Stimulated activated CD4-positive, alpha-beta T cell treated with anti-CD3 and anti-CD28 coated beads, Interleukin-2, amount 100 ng/mL, for 48 hours (primary cell): ENCODE measurements at regions not wholly inside any gene's neighbourhood (a gene's known extent, or its start where the extent isn't known, plus 50 kb on each side); places are given as distances from the start of the nearest gene placed in this dataset.
"Not testable (repeated sequence)": the region's sequence is repeated elsewhere in the genome, so short reads cannot be mapped to it uniquely, and the experiment has no call there.

Source experiments
- DNase-seq, 2 donors: peaks; one replicate each; pipeline ENCODE4 v3.0.0-alpha.2; 2020

DNA sequence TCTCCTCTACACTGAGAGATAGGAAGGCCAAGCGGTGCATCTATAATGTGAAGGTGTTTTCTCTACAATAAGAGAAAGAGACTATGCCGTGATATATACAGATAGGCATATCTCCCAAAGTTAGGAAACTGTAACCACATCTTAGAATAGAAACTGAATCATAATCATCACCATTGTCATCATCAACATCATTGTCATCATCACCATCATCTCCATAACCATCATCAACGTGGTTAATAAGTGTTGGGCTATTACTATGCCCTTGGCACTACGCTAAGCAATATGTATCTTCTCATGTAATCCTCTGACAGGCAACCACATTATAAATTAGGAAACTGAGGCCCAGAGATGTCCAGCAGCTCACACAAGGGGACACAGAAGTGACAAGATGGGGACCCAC, 369.9 kb downstream of the ANAPC1 start:
- not testable (repeated sequence) for DNase-seq

DNA sequence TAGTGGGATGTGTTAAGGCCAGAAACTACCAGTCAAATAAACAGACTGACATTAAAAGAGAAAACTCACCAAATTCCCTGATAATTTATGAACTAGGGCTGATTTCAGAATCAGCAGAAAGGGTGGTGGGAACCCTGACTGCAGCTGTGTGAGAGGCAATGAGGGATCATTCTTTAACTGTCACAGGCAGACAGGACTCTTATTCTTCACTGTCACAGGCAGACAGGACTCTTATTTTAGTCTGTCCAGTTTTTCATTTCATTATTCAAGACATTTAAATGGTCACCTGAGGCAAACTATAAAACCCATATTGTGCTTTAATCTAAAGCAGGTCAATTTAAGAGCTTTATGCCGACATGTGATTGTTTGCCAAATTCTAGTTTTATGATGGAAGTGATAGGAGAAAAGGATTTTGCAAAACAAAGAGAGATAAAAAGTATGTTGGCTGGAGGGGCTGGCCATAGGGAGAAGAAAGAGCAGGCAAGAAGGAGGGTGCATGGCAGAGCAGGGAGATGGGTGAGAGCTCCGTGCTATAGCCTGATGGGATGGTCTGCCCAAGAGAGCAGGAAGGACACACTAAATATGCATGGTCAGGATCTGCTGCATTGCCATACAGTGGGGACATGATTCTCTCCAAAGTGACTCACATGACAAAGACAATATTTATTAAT, 366.8 kb downstream of the ANAPC1 start:
- not testable (repeated sequence) for DNase-seq

DNA sequence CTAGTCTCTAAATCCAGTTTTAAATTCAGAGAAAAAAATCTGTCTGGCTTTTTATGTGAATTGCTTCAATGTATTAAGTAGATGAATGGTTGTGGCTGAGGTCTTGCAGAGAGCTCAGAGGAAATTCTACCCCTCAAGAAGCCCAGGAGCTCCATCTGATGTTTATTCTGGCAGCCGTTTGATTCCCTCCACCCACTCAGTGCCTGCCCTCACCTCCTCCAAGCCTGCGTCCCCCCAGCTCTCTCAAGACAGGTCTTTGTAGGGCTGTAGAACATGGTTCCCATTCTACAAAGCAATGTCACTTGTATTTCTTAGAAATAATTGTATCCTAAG, 366.3 kb downstream of the ANAPC1 start:
- not testable (repeated sequence) for DNase-seq

DNA sequence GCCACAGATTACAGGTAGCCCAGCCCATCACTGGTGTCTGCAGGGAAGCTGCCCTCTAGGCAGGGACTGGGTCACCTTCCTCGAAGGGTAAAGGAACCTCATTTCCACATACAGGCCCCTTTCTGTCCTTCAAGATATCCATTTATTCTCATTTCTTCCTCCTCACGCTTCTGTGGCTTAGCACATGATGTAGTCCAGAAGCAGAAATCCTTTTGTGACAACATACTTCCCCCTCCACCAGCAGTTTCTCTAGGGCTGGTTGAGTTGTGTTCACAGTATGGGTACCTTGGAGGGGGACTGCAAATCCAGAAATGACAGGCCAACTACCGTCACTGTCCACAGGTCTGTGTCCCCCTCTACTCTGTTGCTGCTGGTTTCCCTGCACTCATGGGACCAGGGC, 364.9 kb downstream of the ANAPC1 start:
- no peak for DNase-seq

DNA sequence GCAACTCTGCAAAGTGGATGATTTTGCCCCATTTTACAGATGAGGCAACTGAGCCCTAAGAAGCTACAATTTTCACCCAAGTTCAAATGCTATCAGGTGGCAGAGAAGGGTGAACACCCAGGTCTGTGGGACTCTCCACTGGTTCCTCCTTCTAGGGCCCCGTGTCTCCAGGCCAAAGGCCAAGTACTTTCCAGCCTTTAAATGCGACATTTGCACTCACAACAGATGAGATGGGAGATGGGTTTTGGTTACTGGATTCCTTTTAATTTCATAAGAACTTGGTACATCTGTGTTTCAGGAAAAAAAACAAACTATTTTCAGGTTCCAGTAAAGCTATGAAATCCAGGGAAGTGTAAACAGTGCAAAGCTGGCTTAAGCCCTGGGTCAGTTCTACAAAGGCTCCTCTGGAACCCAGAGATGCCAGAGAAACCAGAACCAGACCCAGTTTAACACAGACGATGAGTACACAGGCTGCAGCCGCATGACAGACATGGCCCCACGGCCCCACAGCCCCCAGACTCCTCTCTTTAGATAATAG, 361.7 kb downstream of the ANAPC1 start:
- DNase-seq = no peak

DNA sequence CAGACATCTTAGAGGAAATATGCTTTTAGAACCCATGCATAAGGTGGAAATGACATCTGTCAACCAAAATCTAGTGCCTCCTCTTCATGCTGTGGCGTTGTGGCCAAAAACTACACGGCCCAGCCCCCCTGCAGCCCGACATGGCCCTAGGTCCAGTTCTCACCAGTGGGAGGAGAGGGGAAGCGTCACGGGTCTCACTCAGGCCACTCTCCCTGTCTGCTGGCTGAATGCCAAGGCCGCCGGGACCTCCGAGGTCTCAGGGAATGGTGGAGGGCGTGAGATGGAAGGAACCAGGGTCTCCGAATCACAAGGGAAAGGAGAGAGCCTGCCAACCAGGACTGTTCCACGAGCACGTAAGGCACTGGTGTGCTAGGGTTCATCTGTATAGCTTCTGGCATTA, 361.0 kb downstream of the ANAPC1 start:
- no peak for DNase-seq

DNA sequence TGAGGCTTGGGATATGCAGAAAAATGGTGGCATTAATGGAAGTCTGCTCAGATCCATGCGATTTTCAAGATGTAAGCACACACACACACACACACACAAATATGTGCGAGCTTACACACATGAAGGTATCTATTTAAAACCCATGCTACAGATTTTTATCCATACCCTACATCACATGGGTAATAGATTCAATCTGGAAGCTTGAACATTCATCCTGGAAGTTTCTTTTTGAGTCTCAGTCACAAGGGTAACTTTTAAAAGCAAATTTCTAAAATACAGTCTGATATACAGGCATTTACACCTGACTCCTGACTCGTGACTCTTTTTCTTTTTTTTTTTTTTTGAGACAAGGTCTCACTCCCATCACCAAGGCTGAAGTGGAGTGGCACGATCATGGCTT, 359.0 kb downstream of the ANAPC1 start:
- not testable (repeated sequence) for DNase-seq

DNA sequence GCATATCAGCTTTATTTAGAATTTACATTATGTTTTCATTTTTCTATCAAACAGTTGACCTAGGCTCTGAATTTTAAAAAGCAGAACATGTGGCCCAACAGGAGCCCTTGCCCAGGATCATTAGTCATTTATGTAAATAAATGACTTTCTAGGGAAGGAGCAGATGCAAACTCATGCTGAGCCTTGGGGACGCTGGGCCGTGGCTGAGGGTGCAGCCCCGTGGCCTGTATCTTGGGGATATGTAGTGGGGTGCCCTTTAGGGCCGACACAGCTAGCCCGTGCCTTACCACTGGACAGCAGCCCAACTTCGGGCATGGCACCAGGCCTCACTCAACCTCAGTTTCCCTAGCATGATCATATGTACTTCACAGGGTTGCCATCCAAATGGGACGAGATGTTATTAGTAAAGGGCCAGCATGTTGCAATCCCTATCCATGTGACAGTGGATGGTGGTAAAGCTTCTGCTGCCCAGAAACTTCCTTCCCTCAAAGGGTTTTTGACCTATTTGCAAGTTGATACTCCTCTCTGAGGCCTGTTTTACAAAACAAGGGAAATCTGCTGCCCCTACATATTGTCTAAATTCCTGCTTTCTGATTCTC, 357.9 kb downstream of the ANAPC1 start:
- not testable (repeated sequence) for DNase-seq

DNA sequence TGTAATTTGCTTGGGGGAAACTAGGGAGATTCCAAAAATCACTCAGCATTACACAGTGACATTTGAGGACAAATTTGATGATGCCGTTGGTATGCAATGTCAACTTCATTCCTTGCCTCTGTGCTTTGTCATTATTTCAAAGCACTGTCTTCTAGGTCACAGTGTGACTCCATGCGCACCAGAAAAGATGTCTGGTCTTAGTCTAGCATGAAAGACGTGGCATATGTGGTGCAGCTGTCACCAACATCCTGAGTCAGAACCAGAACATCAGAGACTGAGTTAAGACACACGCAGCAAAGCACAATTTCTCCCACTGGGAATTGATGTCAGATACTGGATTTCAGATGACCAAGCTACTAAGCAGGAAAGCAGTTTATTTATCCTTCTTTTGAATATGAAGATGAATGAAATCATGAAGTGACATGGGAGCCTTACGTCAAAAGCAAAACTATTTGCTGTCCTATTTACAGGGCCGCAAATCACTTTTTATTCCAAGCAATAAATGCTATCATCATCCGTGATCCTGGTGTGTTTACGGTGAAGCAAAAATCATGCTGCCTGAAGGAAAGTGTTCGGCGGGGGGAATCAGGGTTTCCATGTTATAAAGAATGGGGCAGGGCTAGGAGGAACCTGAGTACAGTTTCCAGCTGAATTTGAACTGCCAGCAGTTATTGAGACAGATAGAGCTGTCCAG, 356.1 kb downstream of the ANAPC1 start:
- DNase-seq = not testable (repeated sequence)

DNA sequence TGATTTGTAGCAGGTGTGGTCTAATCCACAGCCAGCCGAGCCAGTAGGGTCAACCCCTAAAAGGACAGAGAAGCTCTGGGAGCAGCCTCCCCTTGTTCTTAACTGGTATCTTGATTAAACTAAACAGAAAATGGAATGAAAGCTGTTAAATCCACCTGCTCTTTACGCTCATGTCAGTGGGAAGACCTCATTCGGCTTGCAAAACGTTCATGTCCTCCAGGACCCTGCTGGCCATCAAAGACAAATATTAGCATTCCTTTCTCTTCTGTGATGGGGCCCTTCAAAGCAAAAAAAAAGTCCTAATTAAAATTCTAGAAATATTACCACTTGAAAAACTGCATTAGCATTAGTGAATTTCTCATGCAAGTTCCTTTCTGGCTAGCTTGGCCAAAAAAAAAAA, 355.0 kb downstream of the ANAPC1 start:
- not testable (repeated sequence) for DNase-seq

DNA sequence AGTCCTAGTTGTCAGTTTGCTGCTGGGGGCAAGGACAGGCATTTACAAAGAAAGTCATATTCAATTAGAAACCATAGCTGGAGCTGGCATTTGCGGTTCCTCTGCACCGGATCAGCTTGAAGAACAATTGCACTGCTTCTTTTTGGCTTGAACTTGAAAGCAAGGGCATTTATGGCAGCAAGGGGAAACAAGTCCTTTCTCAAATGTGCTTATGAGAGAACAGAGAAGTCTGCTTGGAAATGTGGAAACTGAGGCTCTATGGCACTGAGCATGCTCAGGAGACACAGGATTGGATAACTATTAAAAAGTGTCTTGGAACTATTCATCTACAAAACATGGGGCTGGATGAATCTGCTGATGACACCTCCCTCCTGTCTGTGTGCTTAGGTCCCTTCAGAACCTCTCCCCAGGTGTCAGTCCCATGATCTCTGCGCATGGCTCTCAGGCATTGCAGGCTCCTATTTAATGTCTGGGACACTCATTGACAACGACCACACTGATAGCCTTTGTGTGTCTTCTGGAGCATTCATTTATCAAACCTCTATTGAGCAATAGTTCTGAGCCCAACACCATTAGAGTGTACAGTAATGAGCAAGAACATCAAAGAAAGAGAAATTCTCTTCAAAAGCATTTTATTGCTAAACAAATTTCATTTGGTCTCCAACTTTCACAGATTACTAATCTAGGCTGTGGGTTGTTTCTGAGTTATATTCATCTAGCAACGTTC, 353.6 kb downstream of the ANAPC1 start:
- DNase-seq = not testable (repeated sequence)

DNA sequence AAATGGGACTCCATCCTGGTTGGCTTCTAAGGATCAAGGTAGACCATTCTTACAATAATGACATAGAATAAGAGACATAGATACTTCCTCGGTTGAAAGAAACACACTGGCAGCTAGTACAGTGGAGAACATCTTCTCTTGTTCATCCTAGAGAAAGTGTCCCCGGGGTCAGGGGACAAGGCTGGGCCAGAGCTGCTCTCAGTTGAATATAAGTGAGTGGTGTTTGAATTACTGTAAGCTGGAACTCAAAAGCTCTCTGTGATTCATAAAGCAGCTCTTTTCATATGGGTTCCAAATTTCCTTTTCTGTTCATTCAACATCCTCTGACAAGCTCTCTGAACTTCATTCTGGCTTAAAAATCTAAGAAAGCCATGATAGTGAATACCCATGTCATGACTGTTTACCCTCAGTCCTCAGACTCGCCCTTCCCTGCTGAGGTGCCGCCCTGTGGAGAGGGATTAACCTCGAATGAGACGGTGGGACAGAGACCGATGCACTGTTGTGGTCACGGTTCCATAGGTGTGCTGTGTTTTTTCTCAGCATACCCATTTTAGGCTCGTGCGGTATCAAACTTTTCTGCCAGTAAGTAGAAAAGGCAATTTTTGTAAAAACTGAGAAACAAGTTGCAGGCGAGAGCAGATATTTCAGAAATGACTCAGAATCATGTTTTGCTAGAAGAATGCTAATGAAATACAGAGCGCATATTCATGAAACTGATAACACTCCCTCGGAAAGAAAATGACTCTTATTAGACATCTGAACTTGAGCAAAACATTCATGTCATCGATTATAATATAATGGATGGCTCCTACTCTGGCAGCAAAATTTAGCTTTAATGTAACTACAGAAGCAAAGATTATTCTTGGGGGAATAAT, 351.1 kb downstream of the ANAPC1 start:
- not testable (repeated sequence) for DNase-seq

DNA sequence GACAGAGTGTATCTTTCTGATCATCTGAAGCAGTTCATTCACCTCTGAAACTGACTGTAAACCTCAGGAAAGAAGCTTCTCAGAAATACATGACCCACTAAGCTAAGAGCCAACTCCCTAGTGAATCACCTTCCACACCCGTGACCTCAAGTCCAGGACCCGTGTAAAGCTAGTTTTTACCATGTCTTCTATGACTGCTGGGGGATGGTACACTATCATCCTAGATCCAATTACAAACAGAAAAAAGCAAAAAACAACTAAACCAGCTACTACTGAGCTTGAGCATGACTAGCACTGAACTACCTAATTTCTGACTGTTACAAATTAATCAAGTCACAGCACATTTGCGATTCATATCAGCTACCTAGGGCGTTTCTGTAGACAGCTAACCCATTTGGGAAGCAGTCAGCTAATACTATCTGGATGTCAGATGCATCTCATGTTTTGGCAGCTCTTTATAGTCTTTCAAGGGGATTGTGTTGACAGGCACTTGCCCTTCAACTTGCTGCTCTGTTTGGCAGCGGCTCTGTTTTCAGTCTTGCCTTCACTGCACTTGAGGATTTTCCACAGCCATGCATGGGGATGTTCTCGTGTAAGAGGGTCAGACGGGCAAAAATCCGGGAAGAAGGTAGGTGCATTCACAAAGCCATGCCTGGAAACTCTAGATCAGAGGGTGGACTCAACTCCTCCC, 350.3 kb downstream of the ANAPC1 start:
- DNase-seq = not testable (repeated sequence)

DNA sequence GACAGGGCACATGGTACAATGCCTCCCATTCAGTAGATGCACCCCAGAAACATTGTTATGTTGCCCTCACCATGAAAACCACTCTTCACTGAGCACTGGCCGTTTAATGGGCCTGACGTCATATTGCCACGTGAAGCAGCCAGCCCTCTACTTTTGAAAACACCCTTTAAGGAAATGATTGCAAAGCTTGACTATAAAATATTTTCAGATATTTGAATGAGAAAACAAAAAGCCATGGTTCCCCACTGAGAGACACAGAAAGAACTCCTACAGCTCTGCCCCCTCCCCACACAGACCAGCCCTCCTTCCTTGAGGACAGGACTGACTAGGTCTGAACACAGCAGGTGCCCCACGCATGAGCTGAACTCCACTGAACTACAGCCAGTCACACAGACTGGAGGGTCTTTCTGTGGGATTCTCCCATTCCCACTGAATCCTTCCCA, 349.1 kb downstream of the ANAPC1 start:
- no peak for DNase-seq

DNA sequence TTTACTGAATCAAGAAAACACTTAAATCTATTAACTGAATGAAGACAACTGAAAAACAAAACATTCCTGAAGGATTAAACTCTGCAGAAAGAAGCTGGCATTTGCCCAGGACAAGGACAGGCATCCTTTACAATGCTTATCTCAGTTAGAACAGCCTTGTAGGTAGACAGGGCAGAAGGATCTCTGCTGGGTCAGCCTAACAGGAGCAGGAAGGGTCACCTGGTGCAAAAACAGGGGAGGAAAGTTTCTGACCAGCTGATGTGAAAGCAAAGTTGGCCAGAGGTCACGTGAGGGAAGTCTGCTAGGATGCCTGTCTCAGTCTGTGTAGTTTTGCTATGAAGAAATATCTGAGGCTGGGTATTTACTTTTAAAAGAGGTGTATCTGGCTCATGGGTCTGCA, 348.6 kb downstream of the ANAPC1 start:
- DNase-seq = no peak

DNA sequence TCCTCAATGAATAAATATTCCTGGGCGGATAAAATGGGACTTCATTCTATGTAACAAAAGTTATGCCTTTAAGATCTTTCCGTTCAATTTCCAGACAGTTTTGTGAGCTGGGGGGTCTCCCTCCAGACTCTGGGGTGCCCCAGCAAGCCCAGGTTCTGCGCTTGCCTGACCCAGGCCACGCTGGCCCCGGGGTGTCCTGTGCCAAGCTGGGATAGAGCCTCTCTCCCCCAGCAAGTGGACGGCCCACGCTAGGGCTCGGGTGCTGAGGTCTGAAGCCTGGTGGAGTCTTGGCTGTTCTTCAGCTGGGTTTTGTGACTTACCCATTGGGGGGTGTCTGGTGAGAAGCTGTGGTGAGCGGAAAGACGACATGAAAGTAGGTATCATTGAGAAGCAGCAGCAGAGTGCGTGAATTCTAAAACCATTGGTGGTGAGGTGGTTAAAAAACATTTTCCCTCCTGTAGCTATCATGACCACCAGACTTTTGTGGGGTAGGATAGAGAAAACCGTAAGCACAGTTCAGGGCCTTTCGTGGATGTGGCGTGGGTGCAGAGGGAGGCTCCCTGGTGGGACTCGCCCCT, 346.8 kb downstream of the ANAPC1 start:
- no peak for DNase-seq

DNA sequence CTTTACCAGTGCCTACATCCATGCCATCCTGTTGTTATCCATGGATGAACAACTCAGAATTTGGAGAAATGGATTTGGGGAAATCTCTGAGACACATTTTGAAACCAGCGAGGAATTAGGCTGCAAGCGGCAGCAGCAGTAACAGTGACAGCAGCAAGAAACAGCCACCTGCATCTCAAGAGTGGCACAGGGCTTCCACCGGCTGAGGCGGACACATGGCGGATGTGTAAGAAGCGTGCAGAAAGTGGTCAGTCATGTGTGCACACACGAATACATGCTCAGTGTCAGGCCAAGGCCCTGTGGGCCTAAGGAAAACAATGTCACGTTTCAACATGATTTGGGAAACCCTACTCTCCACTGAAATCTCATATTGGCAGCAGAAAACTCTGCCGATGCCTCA, 344.0 kb downstream of the ANAPC1 start:
- not testable (repeated sequence) for DNase-seq

DNA sequence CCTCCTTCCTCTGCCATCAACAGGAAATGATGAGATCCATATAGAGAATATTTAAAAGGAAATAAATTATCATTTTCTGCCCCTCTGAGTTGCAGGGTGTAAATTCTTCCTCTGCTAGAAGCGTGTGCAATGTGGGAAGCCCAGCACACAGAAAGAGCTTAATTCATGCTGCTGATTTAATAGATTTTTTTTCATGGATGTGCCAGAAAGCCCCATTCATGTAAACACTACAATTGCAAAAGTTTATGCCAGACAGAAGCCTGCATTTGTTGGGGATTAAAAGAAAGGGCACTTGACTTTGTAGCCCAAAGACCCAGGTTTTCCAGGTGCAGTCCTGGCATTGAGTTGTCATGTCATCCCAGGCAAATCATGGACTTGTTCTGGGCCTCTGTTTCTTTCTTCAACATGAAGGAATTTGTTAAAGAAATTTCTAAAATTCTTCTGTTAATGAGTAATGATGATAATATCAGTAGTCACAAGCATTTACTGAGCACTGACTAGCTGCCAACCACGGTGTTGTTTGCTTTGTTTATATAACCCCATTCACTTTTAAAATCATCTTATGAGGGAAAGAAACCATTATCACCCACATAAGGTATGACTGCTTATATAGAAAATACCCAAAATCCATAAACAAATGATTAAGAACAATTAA, 341.7 kb downstream of the ANAPC1 start:
- not testable (repeated sequence) for DNase-seq

DNA sequence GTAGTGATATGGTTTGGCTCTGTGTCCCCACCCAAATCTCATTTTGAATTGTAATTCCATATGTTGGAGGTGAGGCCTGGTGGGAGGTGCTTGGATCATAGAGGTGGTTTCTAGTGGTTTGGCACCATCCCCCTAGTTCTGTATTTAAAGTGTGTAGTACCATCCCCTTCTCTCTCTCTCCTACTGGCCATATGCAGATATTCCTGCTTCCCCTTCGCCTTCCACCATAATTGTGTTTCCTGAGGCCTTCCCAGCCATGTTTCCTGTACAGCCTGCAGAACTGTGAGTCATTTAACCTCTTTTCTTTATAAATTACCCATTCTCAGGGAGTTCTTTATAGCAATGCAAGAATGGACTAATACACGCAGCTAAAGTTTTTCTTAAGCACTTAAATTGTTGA, 340.0 kb downstream of the ANAPC1 start:
- DNase-seq = not testable (repeated sequence)

DNA sequence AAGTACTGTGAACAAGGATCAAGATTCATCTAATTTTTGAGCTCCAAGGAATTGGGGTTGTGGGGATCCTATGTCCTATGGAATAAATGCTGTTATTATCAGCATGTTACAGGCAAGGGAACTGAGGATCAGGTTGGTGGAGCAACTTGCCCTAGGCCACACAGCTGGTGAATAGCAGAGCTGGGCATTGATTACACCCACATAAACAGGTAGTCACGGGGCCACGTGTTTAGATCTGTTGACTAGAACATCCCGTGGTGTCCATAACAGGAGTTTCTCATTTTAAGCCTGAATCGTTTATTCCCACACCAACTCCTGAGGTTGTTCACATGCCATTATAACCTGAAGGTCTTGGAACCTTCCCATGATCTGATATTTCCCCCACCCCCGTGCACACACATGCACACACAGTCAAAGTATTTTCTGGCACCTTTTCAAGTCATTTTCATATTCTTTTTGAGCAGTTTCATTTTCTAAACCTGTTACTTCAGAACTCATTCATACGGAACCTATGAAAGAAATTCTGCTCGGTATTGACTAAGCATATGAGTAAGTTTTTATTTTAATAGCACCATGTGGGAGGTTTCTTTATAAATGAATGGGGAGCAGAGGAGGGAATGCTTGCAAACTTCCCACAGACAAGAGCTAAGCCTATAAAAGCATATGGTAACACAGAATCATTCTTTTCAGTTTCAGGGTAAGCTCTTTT, 338.1 kb downstream of the ANAPC1 start:
- not testable (repeated sequence) for DNase-seq
